GM12865 (cell line): ENCODE measurements at regions not wholly inside any gene's neighbourhood (a gene's known extent, or its start where the extent isn't known, plus 50 kb on each side); places are given as distances from the start of the nearest gene placed in this dataset.

Source experiments
- DNase-seq: peaks from one replicate; pipeline ENCODE4 v3.0.0; 2010; ENCODE audit warnings: low read depth
- H3K4me3 ChIP-seq: 2 replicates; pipeline ENCODE4 v1.5.1; 2011; ENCODE audit warnings: mild to moderate bottlenecking, low read depth, low read length, control low read depth
- TF ChIP-seq, protein P1 (sequence below): IDR thresholded peaks from 2 replicates; pipeline ENCODE4 v1.5.1; 2011; ENCODE audit warnings: low read length, control low read depth, low read depth, inconsistent platforms; ENCODE audit not compliant: insufficient read depth; ENCODE audit errors: missing control alignments

DNA sequence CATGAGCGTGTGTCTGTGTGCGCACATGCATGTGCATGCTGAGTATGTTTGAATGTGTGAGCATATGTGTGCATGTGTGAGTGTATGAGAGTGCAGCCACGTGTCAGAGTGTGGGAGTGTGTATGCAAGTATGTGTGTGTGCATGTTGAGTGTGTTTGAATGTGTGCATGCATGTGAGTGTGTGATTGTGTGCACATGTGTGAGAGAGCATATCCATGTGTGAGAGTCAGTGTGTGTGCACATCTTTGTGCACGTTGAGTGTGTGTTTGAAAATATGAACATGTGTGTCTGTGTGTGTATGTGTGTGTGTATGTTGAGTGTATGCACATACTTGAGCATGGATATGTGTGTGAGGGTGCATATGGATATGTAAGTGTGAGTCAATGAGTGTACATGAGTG, 730.8 kb downstream of the VRK1 start:
- TF ChIP-seq, protein P1, sequence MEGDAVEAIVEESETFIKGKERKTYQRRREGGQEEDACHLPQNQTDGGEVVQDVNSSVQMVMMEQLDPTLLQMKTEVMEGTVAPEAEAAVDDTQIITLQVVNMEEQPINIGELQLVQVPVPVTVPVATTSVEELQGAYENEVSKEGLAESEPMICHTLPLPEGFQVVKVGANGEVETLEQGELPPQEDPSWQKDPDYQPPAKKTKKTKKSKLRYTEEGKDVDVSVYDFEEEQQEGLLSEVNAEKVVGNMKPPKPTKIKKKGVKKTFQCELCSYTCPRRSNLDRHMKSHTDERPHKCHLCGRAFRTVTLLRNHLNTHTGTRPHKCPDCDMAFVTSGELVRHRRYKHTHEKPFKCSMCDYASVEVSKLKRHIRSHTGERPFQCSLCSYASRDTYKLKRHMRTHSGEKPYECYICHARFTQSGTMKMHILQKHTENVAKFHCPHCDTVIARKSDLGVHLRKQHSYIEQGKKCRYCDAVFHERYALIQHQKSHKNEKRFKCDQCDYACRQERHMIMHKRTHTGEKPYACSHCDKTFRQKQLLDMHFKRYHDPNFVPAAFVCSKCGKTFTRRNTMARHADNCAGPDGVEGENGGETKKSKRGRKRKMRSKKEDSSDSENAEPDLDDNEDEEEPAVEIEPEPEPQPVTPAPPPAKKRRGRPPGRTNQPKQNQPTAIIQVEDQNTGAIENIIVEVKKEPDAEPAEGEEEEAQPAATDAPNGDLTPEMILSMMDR: no peak
- no peak for DNase-seq
- H3K4me3 ChIP-seq: no peak overlapping the region

DNA sequence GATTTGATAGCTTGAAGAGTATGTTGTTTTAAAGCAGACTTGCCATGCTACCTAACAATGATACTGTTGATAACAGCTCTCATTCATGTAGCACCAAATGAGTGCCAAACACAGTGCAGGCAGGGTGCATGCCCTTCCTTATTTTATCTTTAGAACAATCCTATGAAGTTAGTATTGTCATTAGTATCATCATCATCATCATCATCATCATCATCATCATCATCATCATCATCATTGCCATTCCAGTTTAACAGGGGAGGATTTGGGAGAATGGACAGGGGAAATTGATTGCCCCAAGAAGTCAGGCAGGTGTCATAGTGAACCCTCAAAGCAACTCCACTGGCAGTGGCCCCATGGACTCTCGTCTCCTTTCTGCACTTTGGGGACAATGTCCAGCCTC, 734.9 kb downstream of the VRK1 start:
- TF ChIP-seq, protein P1: no peak
- no peak overlapping the region for H3K4me3 ChIP-seq
- DNase-seq: no peak

DNA sequence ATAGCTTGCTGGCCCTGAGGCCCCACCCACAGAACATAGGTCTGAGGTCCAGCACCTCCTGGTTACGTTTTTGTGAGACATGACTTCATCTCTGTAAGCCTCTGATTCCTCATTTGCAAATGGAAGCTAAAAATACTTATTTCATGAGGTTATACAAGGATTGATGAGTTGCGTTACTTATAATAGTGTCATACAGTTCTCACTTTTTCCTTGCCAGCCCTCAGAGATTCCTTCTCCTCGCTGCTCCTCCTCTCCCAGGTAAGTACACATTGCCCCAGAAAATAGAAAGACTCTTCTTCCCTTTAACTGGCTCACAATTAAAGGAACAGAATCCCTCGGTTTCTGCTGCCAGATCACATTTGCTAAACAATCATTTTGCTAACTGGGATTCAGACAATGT, 739.2 kb downstream of the VRK1 start:
- TF ChIP-seq, protein P1: no peak
- no peak overlapping the region for H3K4me3 ChIP-seq
- DNase-seq: no peak

DNA sequence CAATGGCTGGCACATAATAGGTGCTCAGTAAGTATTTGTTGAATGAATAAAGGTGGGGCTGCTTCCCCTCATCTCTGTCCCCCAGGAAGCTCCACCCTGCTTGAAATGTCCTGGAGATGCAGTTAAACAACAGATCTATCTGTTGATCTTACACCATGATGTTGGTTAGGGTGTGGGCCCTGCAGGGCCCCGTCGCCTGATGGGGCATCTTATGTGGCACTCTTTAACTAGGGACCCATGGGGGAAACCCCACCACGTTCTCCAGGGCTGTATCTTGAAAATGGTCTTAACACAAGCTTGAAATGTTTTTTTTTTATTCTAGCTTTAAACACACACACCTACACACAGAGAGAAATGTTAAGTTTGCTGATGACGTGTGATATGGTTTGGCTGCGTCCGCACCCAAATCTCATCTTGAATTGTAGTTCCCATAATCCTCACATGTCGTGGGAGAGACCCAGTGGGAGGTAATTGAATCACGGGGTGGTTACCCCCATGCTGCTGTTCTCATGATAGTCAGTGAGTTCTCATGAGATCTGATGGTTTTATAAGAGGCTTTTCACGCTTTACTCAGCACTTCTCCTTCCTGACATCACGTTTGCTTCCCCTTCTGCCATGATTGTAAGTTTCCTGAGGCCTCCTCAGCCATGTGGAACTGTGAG, 741.7 kb downstream of the VRK1 start:
- no peak for DNase-seq
- no peak overlapping the region for H3K4me3 ChIP-seq
- TF ChIP-seq, protein P1: no peak

DNA sequence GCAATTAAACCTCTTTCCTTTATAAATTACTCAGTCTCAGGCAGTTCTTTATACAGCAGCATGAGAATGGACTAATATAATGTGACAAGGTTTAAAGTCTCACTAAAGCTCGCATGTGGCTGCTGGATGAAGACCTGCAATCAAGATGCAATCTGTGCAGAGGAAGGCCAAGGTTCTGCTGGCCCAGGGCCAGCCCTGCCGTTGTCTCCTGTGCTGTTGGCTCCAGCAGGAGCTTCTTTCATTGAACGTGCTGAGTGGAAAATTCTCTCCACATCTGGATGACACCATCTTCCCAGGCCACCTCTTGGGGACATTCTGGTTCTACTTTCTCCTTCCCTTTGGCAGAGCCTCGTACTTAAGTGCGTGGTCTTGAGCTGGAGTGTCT, 742.2 kb downstream of the VRK1 start:
- no peak overlapping the region for H3K4me3 ChIP-seq
- TF ChIP-seq, protein P1: no peak
- DNase-seq: no peak

DNA sequence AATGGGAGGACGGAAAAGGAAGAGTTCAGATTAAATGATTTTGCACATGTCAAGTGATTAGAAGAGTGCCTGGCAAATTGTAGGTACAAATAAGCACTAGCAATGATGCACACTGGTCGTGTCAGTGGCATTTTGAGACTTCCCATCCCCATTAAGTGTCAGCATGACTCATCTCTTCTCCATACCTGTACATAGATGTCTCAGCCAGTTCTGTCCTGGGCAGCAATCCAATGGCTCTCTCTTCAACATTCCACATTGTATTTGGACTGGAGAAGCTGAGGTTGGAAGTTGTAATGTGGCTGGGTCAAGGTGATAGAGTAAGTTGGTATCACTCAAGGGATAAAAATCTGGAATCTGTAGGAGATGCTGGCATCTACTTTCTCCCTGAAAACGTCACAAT, 742.7 kb downstream of the VRK1 start:
- no peak for DNase-seq
- H3K4me3 ChIP-seq: no peak overlapping the region
- TF ChIP-seq, protein P1: no peak

DNA sequence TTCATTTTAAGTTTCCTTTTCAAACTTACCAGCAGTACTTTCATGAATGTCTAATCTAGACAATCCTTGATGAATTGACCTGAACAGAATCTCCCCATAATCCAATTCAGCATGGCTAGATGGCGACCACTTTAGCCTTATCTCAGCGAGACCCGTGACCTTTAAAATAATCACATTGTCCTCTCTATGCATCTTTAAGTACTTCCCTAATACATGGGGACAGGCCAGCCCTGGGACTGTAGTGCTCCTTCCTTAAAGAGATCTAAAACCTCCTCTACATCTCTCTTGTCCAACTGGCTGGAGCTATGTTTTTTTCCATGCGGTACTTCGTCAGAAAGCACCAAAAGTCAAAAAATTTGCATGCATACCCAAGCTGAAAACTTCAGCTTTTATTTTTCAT, 746.0 kb downstream of the VRK1 start:
- no peak for DNase-seq
- TF ChIP-seq, protein P1: no peak

More for the DNA sequence above, 746.0 kb downstream of the VRK1 start:
- H3K4me3 ChIP-seq: no peak overlapping the region
